Lower lobe of right lung (tissue), 2 donors: ENCODE measurements at regions not wholly inside any gene's neighbourhood (a gene's known extent, or its start where the extent isn't known, plus 50 kb on each side); places are given as distances from the start of the nearest gene placed in this dataset.
A peak's percentile ranks its signal among the peaks of the same experiment; 100 is the strongest.

Experiments used
- ATAC-seq, 2 donors: fragments of 200-7000 bp; cut with Tn5 transposase; one replicate each; pipeline ENCODE4 v1.9.1; 2020 to 2022; ENCODE audit warnings: mild to moderate bottlenecking in 2 of 2, moderate library complexity in 2 of 2
- DNase-seq: peaks from one replicate; pipeline ENCODE4 v3.0.0-alpha.2; 2020
- H3K27ac ChIP-seq: fragments of 200-600 bp; one replicate; pipeline ENCODE4 v1.8.0; 2022
- H3K27me3 ChIP-seq: fragments of 200-600 bp; one replicate; pipeline ENCODE4 v1.8.0; 2022; ENCODE audit warnings: low read depth
- H3K36me3 ChIP-seq: fragments of 200-600 bp; one replicate; pipeline ENCODE4 v1.8.0; 2022; ENCODE audit warnings: mild to moderate bottlenecking
- H3K4me1 ChIP-seq: fragments of 200-600 bp; one replicate; pipeline ENCODE4 v1.8.0; 2022
- H3K4me3 ChIP-seq: fragments of 200-600 bp; one replicate; pipeline ENCODE4 v1.8.0; 2022; ENCODE audit warnings: mild to moderate bottlenecking
- H3K9me3 ChIP-seq: fragments of 200-600 bp; one replicate; pipeline ENCODE4 v1.8.0; 2022
- CTCF ChIP-seq: fragments of 200-600 bp; IDR thresholded peaks from one replicate; pipeline ENCODE4 v1.8.0; 2022; ENCODE audit warnings: antibody characterized with exemption, mild to moderate bottlenecking
- intact Hi-C: fragments of 100-400 bp; cut with DNase I; formaldehyde crosslinking; loops from one replicate; pipeline ENCODE4 v1.11.0; 2022
- donor health status: DM: no; HTN: yes; CAD: no; lungs with severe emphysema.

- Histone ChIP-seq H3K27ac (no peak overlapping the region), H3K4me3 (no peak overlapping the region), H3K27me3 (no peaks in the 10 kb centered on the region), H3K9me3 (no peaks in the 10 kb centered on the region), H3K4me1 (no peaks in the 10 kb centered on the region), H3K36me3 (no peaks in the 10 kb centered on the region)
- no peak for TF ChIP-seq CTCF
- ATAC-seq (no peak), DNase-seq (no peak)
- intact Hi-C loops = no loop called here
These were observed 198.4 kb upstream of the ADGRL4 start for GRCh38 chr1:79204779-79205479.

- H3K4me3 ChIP-seq = no peak overlapping the region
- intact Hi-C loops = no loop called here
- H3K27ac ChIP-seq = no peak overlapping the region
- H3K9me3 ChIP-seq = no peaks in the 10 kb centered on the region
- DNase-seq (no peak), ATAC-seq (no peak)
- H3K27me3 ChIP-seq = no peaks in the 10 kb centered on the region
- H3K4me1 ChIP-seq = no peaks in the 10 kb centered on the region
- H3K36me3 ChIP-seq = no peaks in the 10 kb centered on the region
- TF ChIP-seq CTCF = no peak
These were observed 192.3 kb upstream of the ADGRL4 start for GRCh38 chr1:79198832-79199231.

GRCh38 chr1:79197421-79197820 is 190.9 kb upstream of the ADGRL4 start:
- Histone ChIP-seq H3K27me3 (no peaks in the 10 kb centered on the region), H3K36me3 (no peaks in the 10 kb centered on the region), H3K9me3 (no peaks in the 10 kb centered on the region), H3K27ac (no peak overlapping the region), H3K4me1 (no peaks in the 10 kb centered on the region), H3K4me3 (no peak overlapping the region)
- peak; percentile 43 for TF ChIP-seq CTCF
- intact Hi-C loops = no loop called here
- no peak for DNase-seq
- ATAC-seq = no peak

GRCh38 chr1:79196211-79196610 is 189.7 kb upstream of the ADGRL4 start:
- no peak overlapping the region for H3K27ac ChIP-seq
- intact Hi-C loops = no loop called here
- no peaks in the 10 kb centered on the region for H3K27me3 ChIP-seq
- H3K9me3 ChIP-seq = no peaks in the 10 kb centered on the region
- H3K4me1 ChIP-seq = no peaks in the 10 kb centered on the region
- H3K4me3 ChIP-seq = no peak overlapping the region
- no peak for DNase-seq
- no peaks in the 10 kb centered on the region for H3K36me3 ChIP-seq
- ATAC-seq = no peak
- no peak for TF ChIP-seq CTCF

GRCh38 chr1:79193211-79194079 is 186.9 kb upstream of the ADGRL4 start:
- ATAC-seq (no peak), DNase-seq (no peak)
- no peaks in the 10 kb centered on the region for H3K4me1 ChIP-seq
- no peak overlapping the region for H3K27ac ChIP-seq
- no peaks in the 10 kb centered on the region for H3K27me3 ChIP-seq
- H3K36me3 ChIP-seq = no peaks in the 10 kb centered on the region
- TF ChIP-seq CTCF = no peak
- H3K4me3 ChIP-seq = no peak overlapping the region
- intact Hi-C loops = no loop called here
- H3K9me3 ChIP-seq = no peaks in the 10 kb centered on the region
